HG03196 (cell line): ENCODE measurements at regions not wholly inside any gene's neighbourhood (a gene's known extent, or its start where the extent isn't known, plus 50 kb on each side); places are given as distances from the start of the nearest gene placed in this dataset.
"Not testable (repeated sequence)": the region's sequence is repeated elsewhere in the genome, so short reads cannot be mapped to it uniquely, and the experiment has no call there.

Experiments
- ATAC-seq: cut with Tn5 transposase; IDR thresholded peaks from one replicate; pipeline ENCODE4 v1.9.1; 2021; ENCODE audit not compliant: unreplicated experiment

GRCh38 chr5:90287036-90287435 lies 122.5 kb downstream of the CETN3 start:
- no peak for ATAC-seq

- no peak for ATAC-seq
These were observed 124.0 kb downstream of the CETN3 start for GRCh38 chr5:90285581-90285980.

- no peak for ATAC-seq
These were observed 125.2 kb downstream of the CETN3 start for GRCh38 chr5:90284375-90284774.

- no peak for ATAC-seq
These were observed 130.5 kb downstream of the CETN3 start for GRCh38 chr5:90279091-90279490.

- ATAC-seq, result no peak
These were observed 135.3 kb downstream of the CETN3 start for GRCh38 chr5:90274216-90274615.

- ATAC-seq, result no peak
These were observed 141.9 kb downstream of the CETN3 start for GRCh38 chr5:90267646-90268045.

GRCh38 chr5:90265545-90265857 lies 144.1 kb downstream of the CETN3 start:
- no peak for ATAC-seq

GRCh38 chr5:90264689-90265544 lies 144.6 kb downstream of the CETN3 start:
- ATAC-seq, result peak; percentile 77

- ATAC-seq, result no peak
These were observed 146.3 kb downstream of the CETN3 start for GRCh38 chr5:90263102-90263820.

- no peak for ATAC-seq
These were observed 158.1 kb downstream of the CETN3 start for GRCh38 chr5:90251447-90251846.

GRCh38 chr5:90248640-90249039 lies 160.9 kb downstream of the CETN3 start:
- ATAC-seq, result no peak

GRCh38 chr5:90243848-90244247 lies 165.7 kb downstream of the CETN3 start:
- ATAC-seq, result not testable (repeated sequence)

- ATAC-seq, result no peak
These were observed 176.1 kb downstream of the CETN3 start for GRCh38 chr5:90233476-90233875.

- ATAC-seq, result no peak
These were observed 177.9 kb downstream of the CETN3 start for GRCh38 chr5:90231688-90232087.

- no peak for ATAC-seq
These were observed 181.9 kb downstream of the CETN3 start for GRCh38 chr5:90227683-90228082.

GRCh38 chr5:90226433-90227099 lies 183.0 kb downstream of the CETN3 start:
- no peak for ATAC-seq

- no peak for ATAC-seq
These were observed 185.2 kb downstream of the CETN3 start for GRCh38 chr5:90224342-90224741.

- no peak for ATAC-seq
These were observed 185.8 kb downstream of the CETN3 start for GRCh38 chr5:90223756-90224155.

GRCh38 chr5:90221951-90222350 lies 187.6 kb downstream of the CETN3 start:
- ATAC-seq, result no peak

GRCh38 chr5:90220554-90220953 lies 189.0 kb downstream of the CETN3 start:
- no peak for ATAC-seq

- ATAC-seq, result no peak
These were observed 194.6 kb downstream of the CETN3 start for GRCh38 chr5:90214991-90215390.

GRCh38 chr5:90208323-90208722 lies 201.2 kb downstream of the CETN3 start:
- not testable (repeated sequence) for ATAC-seq
